GM12878 (cell line): ENCODE measurements at regions not wholly inside any gene's neighbourhood (a gene's known extent, or its start where the extent isn't known, plus 50 kb on each side); places are given as distances from the start of the nearest gene placed in this dataset.

Experiments
- ATAC-seq: fragments of 200-7000 bp; cut with Tn5 transposase; 3 replicates; pipeline ENCODE4 v1.9.1; 2020; ENCODE audit warnings: mild to moderate bottlenecking, moderate library complexity
- BruUV-seq: library from RNA; stranded (reverse); fragments of 400-500 nt; replicated peaks from 2 replicates; lab custom pipeline; 2021; lab: Mats Ljungman, UMichigan
- CTCF ChIA-PET: fragments of 300-600 bp; sonication (Branson Sonifier 250); formaldehyde crosslinking; extraction: SDS; loops from one replicate; lab custom pipeline; 2021; ENCODE audit warnings: inconsistent platforms; lab: Yijun Ruan, JAX
- POLR2A ChIA-PET: fragments of 350-600 bp; formaldehyde crosslinking; extraction: SDS; loops from one replicate; lab custom pipeline; 2021; ENCODE audit warnings: inconsistent platforms; lab: Charles Lee
- RAD21 ChIA-PET: fragments of 300-600 bp; sonication (Branson Sonifier 250); formaldehyde crosslinking; loops from one replicate; lab custom pipeline; 2023; ENCODE audit warnings: antibody characterized with exemption; ENCODE audit not compliant: unreplicated experiment; lab: Charles Lee
- SMC1A ChIA-PET: fragments of 300-600 bp; sonication (Branson Sonifier 250); formaldehyde crosslinking; loops from one replicate; lab custom pipeline; 2023; ENCODE audit not compliant: unreplicated experiment, uncharacterized antibody; lab: Charles Lee
- DNase-seq: peaks from one replicate; pipeline ENCODE4 v3.0.0-alpha.2; 2011; ENCODE audit warnings: low read depth, low spot score
- FAIRE-seq: peaks from 3 replicates; lab custom pipeline; 2011; peaks lifted over from hg19 to GRCh38; lab: Jason Lieb, UNC
- H2AFZ ChIP-seq: 2 replicates; pipeline ENCODE4 v1.6.0; 2011; ENCODE audit warnings: low read depth, low read length, control low read depth; ENCODE audit not compliant: control insufficient read depth
- H3K27ac ChIP-seq: 2 replicates; pipeline ENCODE4 v1.5.1; 2011; ENCODE audit warnings: control low read depth; ENCODE audit not compliant: control insufficient read depth, insufficient read depth
- H3K27me3 ChIP-seq, 2 experiments: replicated peaks in 1 of 2; 2 replicates each; pipeline versions ENCODE4 v1.6.0 to v1.6.1; 2011; ENCODE audit warnings: low read length in 1 of 2; ENCODE audit not compliant: control insufficient read depth in 2 of 2, insufficient read depth in 2 of 2
- H3K36me3 ChIP-seq, 2 experiments: 2 replicates each; pipeline ENCODE4 v1.5.1; 2011; ENCODE audit warnings: low read length in 1 of 2; ENCODE audit not compliant: control insufficient read depth in 2 of 2, insufficient read depth in 2 of 2
- H3K4me1 ChIP-seq: 2 replicates; pipeline ENCODE4 v1.6.1; 2011; ENCODE audit warnings: mild to moderate bottlenecking, low read length, moderate library complexity, mixed read lengths; ENCODE audit not compliant: control insufficient read depth, insufficient read depth
- H3K4me2 ChIP-seq: 2 replicates; pipeline ENCODE4 v1.6.0; 2011; ENCODE audit warnings: control low read depth; ENCODE audit not compliant: control insufficient read depth, insufficient read depth
- H3K4me3 ChIP-seq: fragments of 200-600 bp; sonication (generic); 2 replicates; pipeline ENCODE4 v1.5.1; 2016
- H3K79me2 ChIP-seq: 2 replicates; pipeline ENCODE4 v1.6.0; 2011; ENCODE audit warnings: low read length; ENCODE audit not compliant: control insufficient read depth, insufficient read depth
- H3K9ac ChIP-seq: 2 replicates; pipeline ENCODE4 v1.8.0; 2011; ENCODE audit warnings: low read length, control low read depth, mixed read lengths; ENCODE audit not compliant: control insufficient read depth, insufficient read depth
- H3K9me3 ChIP-seq: replicated peaks from 3 replicates; pipeline ENCODE4 v1.5.1; 2011; ENCODE audit warnings: mild to moderate bottlenecking, low read length; ENCODE audit not compliant: control insufficient read depth, insufficient read depth
- H4K20me1 ChIP-seq: 2 replicates; pipeline ENCODE4 v1.6.0; 2011; ENCODE audit not compliant: control insufficient read depth, insufficient read depth
- BHLHE40 ChIP-seq, 2 experiments: fragments of 450-650 bp in 1 of 2; IDR thresholded peaks; 2 replicates each; pipeline ENCODE4 v1.6.1; 2011 to 2017; ENCODE audit warnings: low read depth in 2 of 2, borderline replicate concordance in 1 of 2, improper control_type of control experiment in 1 of 2, low read length in 1 of 2, mild to moderate bottlenecking in 1 of 2
- CBX5 ChIP-seq: sonication (generic); IDR thresholded peaks from 2 replicates; pipeline ENCODE4 v1.6.1; 2016; ENCODE audit warnings: low read depth, moderate library complexity, mild to moderate bottlenecking, inconsistent platforms
- ETV6 ChIP-seq, 2 experiments: fragments of 450-650 bp in 1 of 2; IDR thresholded peaks in 1 of 2; conservative IDR thresholded peaks in 1 of 2; 2 replicates each; pipeline ENCODE4 v1.6.1; 2014; ENCODE audit warnings: antibody characterized with exemption in 1 of 2, borderline replicate concordance in 1 of 2, low read depth in 1 of 2, mild to moderate bottlenecking in 1 of 2, moderate library complexity in 1 of 2
- FOS ChIP-seq: IDR thresholded peaks from 3 replicates; pipeline ENCODE4 v1.6.1; 2011; ENCODE audit warnings: borderline replicate concordance; ENCODE audit not compliant: insufficient read length; ENCODE audit errors: extremely low read depth
- GABPA ChIP-seq: IDR thresholded peaks from 2 replicates; pipeline ENCODE4 v1.6.1; 2014; ENCODE audit warnings: antibody characterized with exemption, low read depth, mild to moderate bottlenecking, inconsistent platforms
- JUNB ChIP-seq: IDR thresholded peaks from 2 replicates; pipeline ENCODE4 v1.6.1; 2016; ENCODE audit warnings: antibody characterized with exemption, mild to moderate bottlenecking
- MTA3 ChIP-seq: IDR thresholded peaks from 2 replicates; pipeline ENCODE4 v1.6.1; 2012; ENCODE audit warnings: low read length, inconsistent platforms, borderline replicate concordance
- PAX8 ChIP-seq: fragments of 450-650 bp; IDR thresholded peaks from 2 replicates; pipeline ENCODE4 v1.6.1; 2017; ENCODE audit warnings: mild to moderate bottlenecking, moderate library complexity
- POLR2A ChIP-seq: IDR thresholded peaks from 2 replicates; pipeline ENCODE4 v1.6.1; 2011; ENCODE audit warnings: low read depth, mild to moderate bottlenecking, low read length
- SUZ12 ChIP-seq: fragments of 200-600 bp; sonication (generic); IDR thresholded peaks from one replicate; pipeline ENCODE4 v1.6.1; 2018; ENCODE audit warnings: antibody characterized with exemption, mild to moderate bottlenecking; ENCODE audit not compliant: unreplicated experiment
- ZNF24 ChIP-seq: fragments of 450-650 bp; IDR thresholded peaks from 2 replicates; pipeline ENCODE4 v1.6.1; 2017; ENCODE audit warnings: antibody characterized with exemption, mild to moderate bottlenecking
- WGBS: methylation state at CpG from one replicate; pipeline ENCODE4 v1.1.6; 2016; ENCODE audit warnings: low lambda C conversion rate; ENCODE audit not compliant: insufficient replicate concordance, insufficient coverage; ENCODE audit errors: missing lambda C conversion rate; 5-methylcytosine and 5-hydroxymethylcytosine counted together
- in situ Hi-C: fragments of 300-500 bp; cut with MboI; formaldehyde crosslinking; loops from 9 replicates; pipeline ENCODE4 v1.14.3; 2018; ENCODE audit warnings: mixed read lengths
- intact Hi-C: fragments of 100-400 bp; cut with micrococcal nuclease; formaldehyde crosslinking; loops from one replicate; pipeline ENCODE4 v1.14.2; 2022; ENCODE audit not compliant: unreplicated experiment
- TF ChIP-seq, protein P1 (sequence below): IDR thresholded peaks from 2 replicates; pipeline ENCODE4 v1.6.1; 2011; ENCODE audit warnings: borderline replicate concordance, low read depth, mild to moderate bottlenecking, moderate library complexity, low read length; ENCODE audit not compliant: insufficient read depth, poor library complexity, severe bottlenecking
- TF ChIP-seq, protein P2 (sequence below): fragments of 450-650 bp; IDR thresholded peaks from 2 replicates; pipeline ENCODE4 v1.6.1; 2017; ENCODE audit warnings: mild to moderate bottlenecking, low read depth, inconsistent platforms; ENCODE audit not compliant: poor library complexity, severe bottlenecking
- TF ChIP-seq, protein P3 (sequence below): IDR thresholded peaks from 2 replicates; pipeline ENCODE4 v1.6.1; 2012; ENCODE audit warnings: mild to moderate bottlenecking, low read depth, low read length
- TF ChIP-seq, protein P4 (sequence below): fragments of 450-650 bp; IDR thresholded peaks from 2 replicates; pipeline ENCODE4 v1.6.1; 2017; ENCODE audit warnings: mild to moderate bottlenecking

DNA sequence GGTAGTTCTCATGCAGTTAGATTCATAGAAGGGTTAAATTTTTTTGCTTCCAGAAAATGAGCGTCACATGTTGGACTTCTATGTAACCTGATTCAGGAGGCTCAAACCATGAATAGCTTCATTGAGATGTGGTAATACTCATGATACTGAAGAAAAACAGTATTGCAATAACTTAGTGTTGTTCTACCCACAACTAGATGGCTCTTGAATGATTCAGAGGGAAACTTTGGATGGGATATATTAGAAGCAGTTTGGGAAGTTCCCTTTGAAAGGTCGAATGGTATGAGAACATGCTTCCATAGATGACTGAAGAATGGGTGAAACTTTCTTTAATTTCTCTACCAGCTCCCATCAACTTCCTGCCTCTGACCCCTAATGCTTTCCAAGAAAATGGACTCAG lies 211.7 kb upstream of the PTGFR start (continued):
- TF ChIP-seq MTA3, result no peak
- TF ChIP-seq, protein P1, sequence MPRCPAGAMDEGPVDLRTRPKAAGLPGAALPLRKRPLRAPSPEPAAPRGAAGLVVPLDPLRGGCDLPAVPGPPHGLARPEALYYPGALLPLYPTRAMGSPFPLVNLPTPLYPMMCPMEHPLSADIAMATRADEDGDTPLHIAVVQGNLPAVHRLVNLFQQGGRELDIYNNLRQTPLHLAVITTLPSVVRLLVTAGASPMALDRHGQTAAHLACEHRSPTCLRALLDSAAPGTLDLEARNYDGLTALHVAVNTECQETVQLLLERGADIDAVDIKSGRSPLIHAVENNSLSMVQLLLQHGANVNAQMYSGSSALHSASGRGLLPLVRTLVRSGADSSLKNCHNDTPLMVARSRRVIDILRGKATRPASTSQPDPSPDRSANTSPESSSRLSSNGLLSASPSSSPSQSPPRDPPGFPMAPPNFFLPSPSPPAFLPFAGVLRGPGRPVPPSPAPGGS, result no peak
- no peak for TF ChIP-seq GABPA
- no peak for TF ChIP-seq PAX8
- TF ChIP-seq JUNB, result no peak
- no peak for TF ChIP-seq BHLHE40 (IDR thresholded peaks at IDR 0.05; ENCODE audit: borderline replicate concordance in 1 of 2, low read depth in 2 of 2, low read length in 1 of 2)

DNA sequence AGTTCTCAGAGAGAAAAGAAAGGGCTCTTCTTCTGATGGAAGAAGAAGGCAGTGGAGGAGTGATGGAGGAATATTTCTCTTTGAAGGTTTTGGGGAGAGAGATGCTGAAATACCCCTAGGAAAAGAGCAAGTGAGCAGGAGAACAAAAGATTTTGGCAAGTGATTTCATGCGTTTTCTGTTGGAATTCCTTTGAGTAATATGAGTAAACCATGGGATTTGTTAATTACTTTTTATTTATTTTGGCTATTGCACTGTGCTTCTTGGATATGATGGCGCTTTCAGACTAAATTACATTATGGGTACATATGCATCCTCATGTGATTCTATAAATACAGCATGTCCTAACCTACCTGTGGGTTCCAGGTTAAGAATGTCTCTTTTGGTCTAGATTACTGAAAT lies 210.1 kb upstream of the PTGFR start:
- no peak overlapping the region for H3K4me3 ChIP-seq
- ChIA-PET CTCF (no interaction called here), RAD21 (no interaction called here), POLR2A (no interaction called here), SMC1A (no interaction called here)
- H2AFZ ChIP-seq, result no peak overlapping the region
- H3K9ac ChIP-seq, result no peak overlapping the region
- H3K79me2 ChIP-seq, result no peaks in the 10 kb centered on the region
- FAIRE-seq (no peak), ATAC-seq (no peak), DNase-seq (no peak)
- no peak overlapping the region for H3K27ac ChIP-seq
- no peaks in the 10 kb centered on the region for H3K9me3 ChIP-seq
- H4K20me1 ChIP-seq, result no peaks in the 10 kb centered on the region
- H3K4me2 ChIP-seq, result no peak overlapping the region
- BruUV-seq, result no TSS peak
- H3K4me1 ChIP-seq, result no peaks in the 10 kb centered on the region
- H3K36me3 ChIP-seq, result no peaks in the 10 kb centered on the region
- no peaks in the 10 kb centered on the region for H3K27me3 ChIP-seq
- in situ Hi-C loops (no loop called here), intact Hi-C loops (no loop called here)
- 9% methylated on average over 2 of the region's 2 CpGs for WGBS
- TF ChIP-seq PAX8, result no peak
- TF ChIP-seq POLR2A, result no peak
- TF ChIP-seq ZNF24, result no peak
- TF ChIP-seq, protein P2, sequence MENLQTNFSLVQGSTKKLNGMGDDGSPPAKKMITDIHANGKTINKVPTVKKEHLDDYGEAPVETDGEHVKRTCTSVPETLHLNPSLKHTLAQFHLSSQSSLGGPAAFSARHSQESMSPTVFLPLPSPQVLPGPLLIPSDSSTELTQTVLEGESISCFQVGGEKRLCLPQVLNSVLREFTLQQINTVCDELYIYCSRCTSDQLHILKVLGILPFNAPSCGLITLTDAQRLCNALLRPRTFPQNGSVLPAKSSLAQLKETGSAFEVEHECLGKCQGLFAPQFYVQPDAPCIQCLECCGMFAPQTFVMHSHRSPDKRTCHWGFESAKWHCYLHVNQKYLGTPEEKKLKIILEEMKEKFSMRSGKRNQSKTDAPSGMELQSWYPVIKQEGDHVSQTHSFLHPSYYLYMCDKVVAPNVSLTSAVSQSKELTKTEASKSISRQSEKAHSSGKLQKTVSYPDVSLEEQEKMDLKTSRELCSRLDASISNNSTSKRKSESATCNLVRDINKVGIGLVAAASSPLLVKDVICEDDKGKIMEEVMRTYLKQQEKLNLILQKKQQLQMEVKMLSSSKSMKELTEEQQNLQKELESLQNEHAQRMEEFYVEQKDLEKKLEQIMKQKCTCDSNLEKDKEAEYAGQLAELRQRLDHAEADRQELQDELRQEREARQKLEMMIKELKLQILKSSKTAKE, result no peak
- TF ChIP-seq MTA3, result no peak
- no peak for TF ChIP-seq ETV6 (conservative IDR thresholded peaks at IDR 0.05 in 1 of 2, IDR thresholded peaks at IDR 0.05 in 1 of 2; ENCODE audit: borderline replicate concordance in 1 of 2, low read depth in 1 of 2)
- TF ChIP-seq, protein P3, sequence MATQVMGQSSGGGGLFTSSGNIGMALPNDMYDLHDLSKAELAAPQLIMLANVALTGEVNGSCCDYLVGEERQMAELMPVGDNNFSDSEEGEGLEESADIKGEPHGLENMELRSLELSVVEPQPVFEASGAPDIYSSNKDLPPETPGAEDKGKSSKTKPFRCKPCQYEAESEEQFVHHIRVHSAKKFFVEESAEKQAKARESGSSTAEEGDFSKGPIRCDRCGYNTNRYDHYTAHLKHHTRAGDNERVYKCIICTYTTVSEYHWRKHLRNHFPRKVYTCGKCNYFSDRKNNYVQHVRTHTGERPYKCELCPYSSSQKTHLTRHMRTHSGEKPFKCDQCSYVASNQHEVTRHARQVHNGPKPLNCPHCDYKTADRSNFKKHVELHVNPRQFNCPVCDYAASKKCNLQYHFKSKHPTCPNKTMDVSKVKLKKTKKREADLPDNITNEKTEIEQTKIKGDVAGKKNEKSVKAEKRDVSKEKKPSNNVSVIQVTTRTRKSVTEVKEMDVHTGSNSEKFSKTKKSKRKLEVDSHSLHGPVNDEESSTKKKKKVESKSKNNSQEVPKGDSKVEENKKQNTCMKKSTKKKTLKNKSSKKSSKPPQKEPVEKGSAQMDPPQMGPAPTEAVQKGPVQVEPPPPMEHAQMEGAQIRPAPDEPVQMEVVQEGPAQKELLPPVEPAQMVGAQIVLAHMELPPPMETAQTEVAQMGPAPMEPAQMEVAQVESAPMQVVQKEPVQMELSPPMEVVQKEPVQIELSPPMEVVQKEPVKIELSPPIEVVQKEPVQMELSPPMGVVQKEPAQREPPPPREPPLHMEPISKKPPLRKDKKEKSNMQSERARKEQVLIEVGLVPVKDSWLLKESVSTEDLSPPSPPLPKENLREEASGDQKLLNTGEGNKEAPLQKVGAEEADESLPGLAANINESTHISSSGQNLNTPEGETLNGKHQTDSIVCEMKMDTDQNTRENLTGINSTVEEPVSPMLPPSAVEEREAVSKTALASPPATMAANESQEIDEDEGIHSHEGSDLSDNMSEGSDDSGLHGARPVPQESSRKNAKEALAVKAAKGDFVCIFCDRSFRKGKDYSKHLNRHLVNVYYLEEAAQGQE, result no peak
- TF ChIP-seq, protein P4, sequence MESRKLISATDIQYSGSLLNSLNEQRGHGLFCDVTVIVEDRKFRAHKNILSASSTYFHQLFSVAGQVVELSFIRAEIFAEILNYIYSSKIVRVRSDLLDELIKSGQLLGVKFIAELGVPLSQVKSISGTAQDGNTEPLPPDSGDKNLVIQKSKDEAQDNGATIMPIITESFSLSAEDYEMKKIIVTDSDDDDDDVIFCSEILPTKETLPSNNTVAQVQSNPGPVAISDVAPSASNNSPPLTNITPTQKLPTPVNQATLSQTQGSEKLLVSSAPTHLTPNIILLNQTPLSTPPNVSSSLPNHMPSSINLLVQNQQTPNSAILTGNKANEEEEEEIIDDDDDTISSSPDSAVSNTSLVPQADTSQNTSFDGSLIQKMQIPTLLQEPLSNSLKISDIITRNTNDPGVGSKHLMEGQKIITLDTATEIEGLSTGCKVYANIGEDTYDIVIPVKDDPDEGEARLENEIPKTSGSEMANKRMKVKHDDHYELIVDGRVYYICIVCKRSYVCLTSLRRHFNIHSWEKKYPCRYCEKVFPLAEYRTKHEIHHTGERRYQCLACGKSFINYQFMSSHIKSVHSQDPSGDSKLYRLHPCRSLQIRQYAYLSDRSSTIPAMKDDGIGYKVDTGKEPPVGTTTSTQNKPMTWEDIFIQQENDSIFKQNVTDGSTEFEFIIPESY, result no peak
- no peak for TF ChIP-seq SUZ12
- TF ChIP-seq CBX5, result no peak
- TF ChIP-seq FOS, result no peak
